ENCODE measurements at regions not wholly inside any gene's neighbourhood (a gene's known extent, or its start where the extent isn't known, plus 50 kb on each side); places are given as distances from the start of the nearest gene placed in this dataset.
"Not testable (repeated sequence)": the region's sequence is repeated elsewhere in the genome, so short reads cannot be mapped to it uniquely, and the experiment has no call there.

GRCh38 chr16:52751035-52751434 is 204.1 kb upstream of the TOX3 start:
- Histone ChIP-seq H3K27ac (ENCODE audit: low read length) (no peak overlapping the region), H3K9me3 (ENCODE audit: control insufficient read depth in 1 of 2, low read length in 2 of 2) (no peaks in the 10 kb centered on the region), H3K27me3 (ENCODE audit: low read depth, low read length) (no peaks in the 10 kb centered on the region), H3K4me3 (ENCODE audit: low read depth in 1 of 2, low read length in 2 of 2) (no peak overlapping the region), H3K4me1 (ENCODE audit: control insufficient read depth in 1 of 2, insufficient read depth in 2 of 2, low read length in 2 of 2) (no peaks in the 10 kb centered on the region), H3K36me3 (ENCODE audit: control insufficient read depth in 1 of 2, insufficient read depth in 2 of 2, low read length in 2 of 2) (no peaks in the 10 kb centered on the region)

- H3K4me3 ChIP-seq (ENCODE audit: low read depth in 1 of 2, low read length in 2 of 2), result no peak overlapping the region
- no peaks in the 10 kb centered on the region for H3K4me1 ChIP-seq (ENCODE audit: control insufficient read depth in 1 of 2, insufficient read depth in 2 of 2, low read length in 2 of 2)
- no peaks in the 10 kb centered on the region for H3K27me3 ChIP-seq (ENCODE audit: low read depth, low read length)
- no peaks in the 10 kb centered on the region for H3K9me3 ChIP-seq (ENCODE audit: control insufficient read depth in 1 of 2, low read length in 2 of 2)
- H3K27ac ChIP-seq (ENCODE audit: low read length), result no peak overlapping the region
- no peaks in the 10 kb centered on the region for H3K36me3 ChIP-seq (ENCODE audit: control insufficient read depth in 1 of 2, insufficient read depth in 2 of 2, low read length in 2 of 2)
Measured at GRCh38 chr16:52748741-52749140, 201.8 kb upstream of the TOX3 start.

GRCh38 chr16:52747088-52747595 is 200.2 kb upstream of the TOX3 start:
- Histone ChIP-seq H3K9me3 (ENCODE audit: control insufficient read depth in 1 of 2, low read length in 2 of 2) (no peaks in the 10 kb centered on the region), H3K4me3 (ENCODE audit: low read depth in 1 of 2, low read length in 2 of 2) (no peak overlapping the region), H3K27ac (ENCODE audit: low read length) (no peak overlapping the region), H3K4me1 (ENCODE audit: control insufficient read depth in 1 of 2, insufficient read depth in 2 of 2, low read length in 2 of 2) (no peaks in the 10 kb centered on the region), H3K36me3 (ENCODE audit: control insufficient read depth in 1 of 2, insufficient read depth in 2 of 2, low read length in 2 of 2) (no peaks in the 10 kb centered on the region), H3K27me3 (ENCODE audit: low read depth, low read length) (no peaks in the 10 kb centered on the region)

- Histone ChIP-seq H3K36me3 (ENCODE audit: control insufficient read depth in 1 of 2, insufficient read depth in 2 of 2, low read length in 2 of 2) (no peaks in the 10 kb centered on the region), H3K27ac (ENCODE audit: low read length) (no peak overlapping the region), H3K27me3 (ENCODE audit: low read depth, low read length) (no peaks in the 10 kb centered on the region), H3K4me3 (ENCODE audit: low read depth in 1 of 2, low read length in 2 of 2) (no peak overlapping the region), H3K9me3 (ENCODE audit: control insufficient read depth in 1 of 2, low read length in 2 of 2) (no peaks in the 10 kb centered on the region), H3K4me1 (ENCODE audit: control insufficient read depth in 1 of 2, insufficient read depth in 2 of 2, low read length in 2 of 2) (no peaks in the 10 kb centered on the region)
Measured at GRCh38 chr16:52743707-52744106, 196.8 kb upstream of the TOX3 start.

GRCh38 chr16:52742608-52743170 is 195.7 kb upstream of the TOX3 start:
- Histone ChIP-seq H3K4me3 (ENCODE audit: low read depth in 1 of 2, low read length in 2 of 2) (no peak overlapping the region), H3K27me3 (ENCODE audit: low read depth, low read length) (no peaks in the 10 kb centered on the region), H3K36me3 (ENCODE audit: control insufficient read depth in 1 of 2, insufficient read depth in 2 of 2, low read length in 2 of 2) (no peaks in the 10 kb centered on the region), H3K9me3 (ENCODE audit: control insufficient read depth in 1 of 2, low read length in 2 of 2) (no peaks in the 10 kb centered on the region), H3K4me1 (ENCODE audit: control insufficient read depth in 1 of 2, insufficient read depth in 2 of 2, low read length in 2 of 2) (no peaks in the 10 kb centered on the region), H3K27ac (ENCODE audit: low read length) (no peak overlapping the region)

- Histone ChIP-seq H3K9me3 (ENCODE audit: control insufficient read depth in 1 of 2, low read length in 2 of 2) (no peaks in the 10 kb centered on the region), H3K27ac (ENCODE audit: low read length) (no peak overlapping the region), H3K4me1 (ENCODE audit: control insufficient read depth in 1 of 2, insufficient read depth in 2 of 2, low read length in 2 of 2) (no peaks in the 10 kb centered on the region), H3K27me3 (ENCODE audit: low read depth, low read length) (no peaks in the 10 kb centered on the region), H3K36me3 (ENCODE audit: control insufficient read depth in 1 of 2, insufficient read depth in 2 of 2, low read length in 2 of 2) (no peaks in the 10 kb centered on the region), H3K4me3 (ENCODE audit: low read depth in 1 of 2, low read length in 2 of 2) (no peak overlapping the region)
Measured at GRCh38 chr16:52742052-52742451, 195.1 kb upstream of the TOX3 start.

- Histone ChIP-seq H3K9me3 (ENCODE audit: control insufficient read depth in 1 of 2, low read length in 2 of 2) (no peaks in the 10 kb centered on the region), H3K4me1 (ENCODE audit: control insufficient read depth in 1 of 2, insufficient read depth in 2 of 2, low read length in 2 of 2) (no peaks in the 10 kb centered on the region), H3K27me3 (ENCODE audit: low read depth, low read length) (no peaks in the 10 kb centered on the region), H3K27ac (ENCODE audit: low read length) (no peak overlapping the region), H3K36me3 (ENCODE audit: control insufficient read depth in 1 of 2, insufficient read depth in 2 of 2, low read length in 2 of 2) (no peaks in the 10 kb centered on the region), H3K4me3 (ENCODE audit: low read depth in 1 of 2, low read length in 2 of 2) (no peak overlapping the region)
Measured at GRCh38 chr16:52741351-52741750, 194.4 kb upstream of the TOX3 start.

GRCh38 chr16:52740766-52741165 is 193.8 kb upstream of the TOX3 start:
- Histone ChIP-seq H3K4me3 (ENCODE audit: low read depth in 1 of 2, low read length in 2 of 2) (no peak overlapping the region), H3K4me1 (ENCODE audit: control insufficient read depth in 1 of 2, insufficient read depth in 2 of 2, low read length in 2 of 2) (no peaks in the 10 kb centered on the region), H3K27me3 (ENCODE audit: low read depth, low read length) (no peaks in the 10 kb centered on the region), H3K27ac (ENCODE audit: low read length) (no peak overlapping the region), H3K9me3 (ENCODE audit: control insufficient read depth in 1 of 2, low read length in 2 of 2) (no peaks in the 10 kb centered on the region), H3K36me3 (ENCODE audit: control insufficient read depth in 1 of 2, insufficient read depth in 2 of 2, low read length in 2 of 2) (no peaks in the 10 kb centered on the region)

GRCh38 chr16:52740333-52740732 is 193.4 kb upstream of the TOX3 start:
- H3K36me3 ChIP-seq (ENCODE audit: control insufficient read depth in 1 of 2, insufficient read depth in 2 of 2, low read length in 2 of 2), result no peaks in the 10 kb centered on the region
- no peak overlapping the region for H3K4me3 ChIP-seq (ENCODE audit: low read depth in 1 of 2, low read length in 2 of 2)

GRCh38 chr16:52738992-52739391 is 192.0 kb upstream of the TOX3 start:
- H3K27me3 ChIP-seq (ENCODE audit: low read depth, low read length); H3K9me3 ChIP-seq (ENCODE audit: control insufficient read depth in 1 of 2, low read length in 2 of 2); H3K36me3 ChIP-seq (ENCODE audit: control insufficient read depth in 1 of 2, insufficient read depth in 2 of 2, low read length in 2 of 2); H3K27ac ChIP-seq (ENCODE audit: low read length); H3K4me3 ChIP-seq (ENCODE audit: low read depth in 1 of 2, low read length in 2 of 2); H3K4me1 ChIP-seq (ENCODE audit: control insufficient read depth in 1 of 2, insufficient read depth in 2 of 2, low read length in 2 of 2): not testable (repeated sequence)

More at GRCh38 chr16:52740333-52740732, 193.4 kb upstream of the TOX3 start:
- no peaks in the 10 kb centered on the region for H3K27me3 ChIP-seq (ENCODE audit: low read depth, low read length)
- H3K27ac ChIP-seq (ENCODE audit: low read length), result no peak overlapping the region
- no peaks in the 10 kb centered on the region for H3K9me3 ChIP-seq (ENCODE audit: control insufficient read depth in 1 of 2, low read length in 2 of 2)
- H3K4me1 ChIP-seq (ENCODE audit: control insufficient read depth in 1 of 2, insufficient read depth in 2 of 2, low read length in 2 of 2), result no peaks in the 10 kb centered on the region

- Histone ChIP-seq H3K9me3 (ENCODE audit: control insufficient read depth in 1 of 2, low read length in 2 of 2) (peaks cover 0 to 4% of the 10 kb centered on the region in 2 donors), H3K4me1 (ENCODE audit: control insufficient read depth in 1 of 2, insufficient read depth in 2 of 2, low read length in 2 of 2) (no peaks in the 10 kb centered on the region), H3K27ac (ENCODE audit: low read length) (no peak overlapping the region), H3K36me3 (ENCODE audit: control insufficient read depth in 1 of 2, insufficient read depth in 2 of 2, low read length in 2 of 2) (no peaks in the 10 kb centered on the region), H3K4me3 (ENCODE audit: low read depth in 1 of 2, low read length in 2 of 2) (no peak overlapping the region), H3K27me3 (ENCODE audit: low read depth, low read length) (no peaks in the 10 kb centered on the region)
Measured at GRCh38 chr16:52731219-52731875, 184.4 kb upstream of the TOX3 start.

- H3K27me3 ChIP-seq (ENCODE audit: low read depth, low read length), result no peaks in the 10 kb centered on the region
- no peaks in the 10 kb centered on the region for H3K4me1 ChIP-seq (ENCODE audit: control insufficient read depth in 1 of 2, insufficient read depth in 2 of 2, low read length in 2 of 2)
- no peak overlapping the region for H3K27ac ChIP-seq (ENCODE audit: low read length)
- H3K4me3 ChIP-seq (ENCODE audit: low read depth in 1 of 2, low read length in 2 of 2), result no peak overlapping the region
- H3K36me3 ChIP-seq (ENCODE audit: control insufficient read depth in 1 of 2, insufficient read depth in 2 of 2, low read length in 2 of 2), result no peaks in the 10 kb centered on the region
- H3K9me3 ChIP-seq (ENCODE audit: control insufficient read depth in 1 of 2, low read length in 2 of 2), result peaks cover 0 to 4% of the 10 kb centered on the region in 2 donors
Measured at GRCh38 chr16:52729731-52730130, 182.8 kb upstream of the TOX3 start.
